ENCODE measurements at regions not wholly inside any gene's neighbourhood (a gene's known extent, or its start where the extent isn't known, plus 50 kb on each side); places are given as distances from the start of the nearest gene placed in this dataset.

GRCh38 chr1:98384461-98385141 is 276.9 kb upstream of the SNX7 start:
- Histone ChIP-seq H4K20me1 (ENCODE audit: insufficient read depth) (no peaks in the 10 kb centered on the region), H3K4me1 (ENCODE audit: insufficient read depth) (peaks cover 28% of the 10 kb centered on the region), H3K9me2 (ENCODE audit: insufficient read depth) (no peaks in the 10 kb centered on the region), H3K27me3 (replicated peaks; ENCODE audit: insufficient read depth) (no peaks in the 10 kb centered on the region), H3K79me2 (ENCODE audit: insufficient read depth) (no peaks in the 10 kb centered on the region), H2AFZ (no peak overlapping the region), H3K9me3 (ENCODE audit: low read depth) (no peaks in the 10 kb centered on the region), H3K9ac (no peak overlapping the region), H3K36me3 (ENCODE audit: low read depth) (no peaks in the 10 kb centered on the region), H3K4me3 (no peak overlapping the region), H3K4me2 (ENCODE audit: unreplicated experiment) (no peak overlapping the region), H3F3A (ENCODE audit: insufficient read depth) (peaks cover 22% of the 10 kb centered on the region), H3K27ac (no peak overlapping the region)
- DNase-seq, result no peak
- TF ChIP-seq EZH2 (IDR thresholded peaks at IDR 0.05; ENCODE audit: insufficient read depth, poor library complexity, severe bottlenecking), result no peak
- no peak for TF ChIP-seq EZH2phosphoT487 (IDR thresholded peaks at IDR 0.05; ENCODE audit: insufficient read depth, low read depth)
- 95 to 97% methylated on average over 6 of the region's 6 CpGs for WGBS, 2 experiments (ENCODE audit: low coverage in 1 of 2, low lambda C conversion rate in 2 of 2, missing lambda C conversion rate in 2 of 2)
- in situ Hi-C loops (cut with MboI), result no loop called here

GRCh38 chr1:98382986-98383740 is 278.4 kb upstream of the SNX7 start:
- peaks cover 8% of the 10 kb centered on the region; the same call in 1 of the 2 replicates for H3F3A ChIP-seq (ENCODE audit: insufficient read depth)
- no peaks in the 10 kb centered on the region for H3K36me3 ChIP-seq (ENCODE audit: low read depth)
- in situ Hi-C loops (cut with MboI), result no loop called here
- H2AFZ ChIP-seq, result peak overlapping the region; percentile 58
- H4K20me1 ChIP-seq (ENCODE audit: insufficient read depth), result no peaks in the 10 kb centered on the region
- no peaks in the 10 kb centered on the region for H3K79me2 ChIP-seq (ENCODE audit: insufficient read depth)
- TF ChIP-seq EZH2 (IDR thresholded peaks at IDR 0.05; ENCODE audit: insufficient read depth, poor library complexity, severe bottlenecking), result no peak
- no peak for TF ChIP-seq EZH2phosphoT487 (IDR thresholded peaks at IDR 0.05; ENCODE audit: insufficient read depth, low read depth)
- H3K9me3 ChIP-seq (ENCODE audit: low read depth), result no peaks in the 10 kb centered on the region
- DNase-seq, result peak; percentile 27
- H3K9ac ChIP-seq, result no peak overlapping the region
- H3K9me2 ChIP-seq (ENCODE audit: insufficient read depth), result no peaks in the 10 kb centered on the region
- H3K27ac ChIP-seq, result no peak overlapping the region
- H3K4me3 ChIP-seq, result no peak overlapping the region
- peaks cover 13% of the 10 kb centered on the region for H3K4me1 ChIP-seq (ENCODE audit: insufficient read depth)
- WGBS, 2 experiments (ENCODE audit: low coverage in 1 of 2, low lambda C conversion rate in 2 of 2, missing lambda C conversion rate in 2 of 2), result 62 to 66% methylated on average over 5 of the region's 5 CpGs
- H3K4me2 ChIP-seq (ENCODE audit: unreplicated experiment), result no peak overlapping the region
- H3K27me3 ChIP-seq (replicated peaks; ENCODE audit: insufficient read depth), result no peaks in the 10 kb centered on the region

GRCh38 chr1:98382586-98382985 is 278.9 kb upstream of the SNX7 start:
- Histone ChIP-seq H3K9me3 (ENCODE audit: low read depth) (no peaks in the 10 kb centered on the region), H3K9ac (no peak overlapping the region), H3F3A (ENCODE audit: insufficient read depth) (0 out of 2 replicates have a peak, but pooled peaks cover 2% of the 10 kb centered on the region), H3K27ac (no peak overlapping the region), H3K4me3 (no peak overlapping the region), H3K4me2 (ENCODE audit: unreplicated experiment) (no peak overlapping the region), H3K79me2 (ENCODE audit: insufficient read depth) (no peaks in the 10 kb centered on the region), H2AFZ (peak overlapping the region; percentile 58), H3K36me3 (ENCODE audit: low read depth) (no peaks in the 10 kb centered on the region), H3K4me1 (ENCODE audit: insufficient read depth) (peaks cover 7% of the 10 kb centered on the region), H3K27me3 (replicated peaks; ENCODE audit: insufficient read depth) (no peaks in the 10 kb centered on the region), H4K20me1 (ENCODE audit: insufficient read depth) (no peaks in the 10 kb centered on the region), H3K9me2 (ENCODE audit: insufficient read depth) (no peaks in the 10 kb centered on the region; the same call in 1 of the 2 replicates)
- TF ChIP-seq EZH2 (IDR thresholded peaks at IDR 0.05; ENCODE audit: insufficient read depth, poor library complexity, severe bottlenecking) (no peak), EZH2phosphoT487 (IDR thresholded peaks at IDR 0.05; ENCODE audit: insufficient read depth, low read depth) (no peak)
- in situ Hi-C loops (cut with MboI), result no loop called here
- 95 to 100% methylated on average over 2 of the region's 2 CpGs for WGBS, 2 experiments (ENCODE audit: low coverage in 1 of 2, low lambda C conversion rate in 2 of 2, missing lambda C conversion rate in 2 of 2)
- DNase-seq, result no peak

- no peaks in the 10 kb centered on the region for H3F3A ChIP-seq (ENCODE audit: insufficient read depth)
- H3K9me2 ChIP-seq (ENCODE audit: insufficient read depth), result no peaks in the 10 kb centered on the region; the same call in 1 of the 2 replicates
- no peaks in the 10 kb centered on the region for H3K79me2 ChIP-seq (ENCODE audit: insufficient read depth)
- 95 to 96% methylated on average over 2 of the region's 2 CpGs for WGBS, 2 experiments (ENCODE audit: low coverage in 1 of 2, low lambda C conversion rate in 2 of 2, missing lambda C conversion rate in 2 of 2)
- no peak overlapping the region for H3K4me2 ChIP-seq (ENCODE audit: unreplicated experiment)
- no peak overlapping the region for H3K27ac ChIP-seq
- DNase-seq, result no peak
- no peaks in the 10 kb centered on the region for H3K36me3 ChIP-seq (ENCODE audit: low read depth)
- H3K9me3 ChIP-seq (ENCODE audit: low read depth), result no peaks in the 10 kb centered on the region
- no peak overlapping the region for H3K9ac ChIP-seq
- H3K4me1 ChIP-seq (ENCODE audit: insufficient read depth), result no peaks in the 10 kb centered on the region
- no peaks in the 10 kb centered on the region for H4K20me1 ChIP-seq (ENCODE audit: insufficient read depth)
- H2AFZ ChIP-seq, result no peak overlapping the region
- H3K4me3 ChIP-seq, result no peak overlapping the region
- TF ChIP-seq EZH2 (IDR thresholded peaks at IDR 0.05; ENCODE audit: insufficient read depth, poor library complexity, severe bottlenecking) (no peak), EZH2phosphoT487 (IDR thresholded peaks at IDR 0.05; ENCODE audit: insufficient read depth, low read depth) (no peak)
- no peaks in the 10 kb centered on the region for H3K27me3 ChIP-seq (replicated peaks; ENCODE audit: insufficient read depth)
- in situ Hi-C loops (cut with MboI), result no loop called here
Measured at GRCh38 chr1:98374098-98374497, 287.4 kb upstream of the SNX7 start.
